K562 (cell line): ENCODE measurements at regions not wholly inside any gene's neighbourhood (a gene's known extent, or its start where the extent isn't known, plus 50 kb on each side); places are given as distances from the start of the nearest gene placed in this dataset.

ENCODE experiments used
- KLF1 ChIP-seq: fragments of 450-650 bp; IDR thresholded peaks from 2 replicates; pipeline ENCODE4 v1.6.1; 2016; ENCODE audit warnings: missing genetic modification characterization, missing compliant biosample characterization
- SREBF1 ChIP-seq: fragments of 150-350 bp; IDR thresholded peaks from 2 replicates; pipeline ENCODE4 v1.6.1; 2014; ENCODE audit warnings: antibody characterized with exemption, low read depth, low read length, borderline replicate concordance
- TAF15 ChIP-seq: fragments of 200-400 bp; formaldehyde crosslinking; IDR thresholded peaks from 2 replicates; pipeline ENCODE4 v1.6.1; 2017; ENCODE audit warnings: mild to moderate bottlenecking, low read depth, low read length, moderate library complexity
- TFE3 ChIP-seq: fragments of 450-650 bp; formaldehyde crosslinking; IDR thresholded peaks from 2 replicates; pipeline ENCODE4 v1.4.0; 2020; ENCODE audit warnings: mild to moderate bottlenecking, mixed read lengths
- ZNF609 ChIP-seq: sonication (generic); formaldehyde crosslinking; IDR thresholded peaks from 2 replicates; pipeline ENCODE4 v1.8.1; 2023; ENCODE audit warnings: missing genetic modification reagents, mild to moderate bottlenecking, borderline replicate concordance

- TF ChIP-seq TFE3 (CRISPR knock-in tag) (no peak), ZNF609 (CRISPR knock-in tag) (no peak), SREBF1 (no peak), TAF15 (no peak), KLF1 (tag) (no peak)
These were observed 871.8 kb downstream of the RPS29 start for GRCh38 chr14:48714366-48714765.
